ENCODE measurements at regions not wholly inside any gene's neighbourhood (a gene's known extent, or its start where the extent isn't known, plus 50 kb on each side); places are given as distances from the start of the nearest gene placed in this dataset.

DNA sequence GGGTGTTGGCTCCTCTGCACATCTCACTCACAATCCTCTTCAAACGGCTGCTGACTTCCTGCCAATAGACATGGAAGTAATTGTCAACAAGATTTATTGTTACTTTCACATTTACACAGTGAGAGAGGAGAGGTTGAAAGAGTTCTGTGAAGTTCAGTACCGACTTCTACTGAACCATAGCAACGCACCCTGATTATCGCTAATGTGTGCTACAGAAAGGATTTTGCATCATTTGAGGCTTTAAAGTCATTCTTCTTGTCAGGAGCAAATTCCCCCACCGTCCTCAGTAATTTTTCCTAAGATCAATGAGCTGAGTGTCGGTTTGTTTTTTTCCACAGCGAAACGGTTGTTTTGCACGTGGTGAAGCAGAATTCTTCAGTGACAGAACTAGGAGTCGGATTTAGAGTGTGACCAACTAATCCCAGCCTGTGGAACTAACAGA, 361.0 kb downstream of the ADGRL2 start:
- TF ChIP-seq, protein P1, sequence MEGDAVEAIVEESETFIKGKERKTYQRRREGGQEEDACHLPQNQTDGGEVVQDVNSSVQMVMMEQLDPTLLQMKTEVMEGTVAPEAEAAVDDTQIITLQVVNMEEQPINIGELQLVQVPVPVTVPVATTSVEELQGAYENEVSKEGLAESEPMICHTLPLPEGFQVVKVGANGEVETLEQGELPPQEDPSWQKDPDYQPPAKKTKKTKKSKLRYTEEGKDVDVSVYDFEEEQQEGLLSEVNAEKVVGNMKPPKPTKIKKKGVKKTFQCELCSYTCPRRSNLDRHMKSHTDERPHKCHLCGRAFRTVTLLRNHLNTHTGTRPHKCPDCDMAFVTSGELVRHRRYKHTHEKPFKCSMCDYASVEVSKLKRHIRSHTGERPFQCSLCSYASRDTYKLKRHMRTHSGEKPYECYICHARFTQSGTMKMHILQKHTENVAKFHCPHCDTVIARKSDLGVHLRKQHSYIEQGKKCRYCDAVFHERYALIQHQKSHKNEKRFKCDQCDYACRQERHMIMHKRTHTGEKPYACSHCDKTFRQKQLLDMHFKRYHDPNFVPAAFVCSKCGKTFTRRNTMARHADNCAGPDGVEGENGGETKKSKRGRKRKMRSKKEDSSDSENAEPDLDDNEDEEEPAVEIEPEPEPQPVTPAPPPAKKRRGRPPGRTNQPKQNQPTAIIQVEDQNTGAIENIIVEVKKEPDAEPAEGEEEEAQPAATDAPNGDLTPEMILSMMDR (IDR thresholded peaks at IDR 0.05): no peak
- no peak for TF ChIP-seq POLR2A (IDR thresholded peaks at IDR 0.05)

All from uterus (tissue), 2 donors.